GM19324 (cell line): ENCODE measurements at regions not wholly inside any gene's neighbourhood (a gene's known extent, or its start where the extent isn't known, plus 50 kb on each side); places are given as distances from the start of the nearest gene placed in this dataset.

Source experiments
- ATAC-seq: cut with Tn5 transposase; IDR thresholded peaks from one replicate; pipeline ENCODE4 v1.9.1; 2021; ENCODE audit warnings: mild to moderate bottlenecking, moderate library complexity; ENCODE audit not compliant: unreplicated experiment, low FRiP score

DNA sequence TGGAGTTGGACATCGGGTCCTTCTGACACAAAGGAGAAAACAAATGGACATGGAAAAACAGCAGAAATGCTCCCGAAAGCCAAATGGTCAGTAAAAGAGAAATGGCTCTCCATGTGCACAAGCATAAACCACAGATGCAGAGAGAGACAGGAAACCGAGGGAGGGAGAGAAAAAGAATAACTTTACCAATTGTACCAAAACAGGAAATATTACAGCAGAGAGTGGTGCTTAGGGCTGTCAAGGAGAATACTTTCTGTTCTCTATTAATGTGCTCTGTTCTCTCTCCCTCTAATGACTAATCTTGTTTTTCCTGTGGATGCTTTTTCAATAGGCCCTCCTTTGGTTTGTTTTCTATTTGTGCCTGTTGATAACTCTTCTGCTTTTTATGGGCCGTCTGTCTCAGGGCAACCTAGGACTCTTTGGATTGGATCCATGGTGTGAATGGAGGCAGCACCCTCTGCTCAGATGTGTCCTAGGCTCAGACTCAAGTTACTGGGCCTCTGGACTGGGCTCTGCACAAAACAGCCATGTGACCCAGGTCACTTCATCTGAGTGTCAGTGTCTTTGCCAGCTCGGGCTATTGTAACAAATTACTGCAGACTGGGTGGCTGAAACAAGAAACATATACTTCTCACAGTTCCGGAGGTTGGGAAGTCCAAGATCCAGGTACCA lies 663.0 kb downstream of the NPHP4 start:
- no peak for ATAC-seq

DNA sequence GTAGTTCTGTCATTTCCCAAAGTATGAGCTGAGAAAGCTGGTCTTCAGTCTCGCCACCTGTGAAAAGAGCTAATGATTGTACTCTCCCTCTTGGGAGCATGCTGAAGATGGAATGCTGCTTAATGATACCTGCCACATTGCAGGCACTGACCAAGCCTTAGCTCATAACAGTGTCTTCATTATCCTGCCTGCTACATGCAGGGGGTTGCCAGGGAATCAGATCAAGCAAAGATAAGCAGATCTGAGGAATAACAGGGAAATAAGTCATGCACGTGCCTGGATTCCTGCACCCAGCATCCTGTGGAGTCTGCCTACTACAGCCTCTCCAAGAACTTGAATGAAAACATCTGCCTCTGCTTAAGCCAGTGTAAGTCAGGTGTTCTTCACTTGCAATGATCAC lies 667.3 kb downstream of the NPHP4 start:
- no peak for ATAC-seq

GRCh38 chr1:5318143-5318816 lies 663.9 kb downstream of the AJAP1 start:
- ATAC-seq: no peak

DNA sequence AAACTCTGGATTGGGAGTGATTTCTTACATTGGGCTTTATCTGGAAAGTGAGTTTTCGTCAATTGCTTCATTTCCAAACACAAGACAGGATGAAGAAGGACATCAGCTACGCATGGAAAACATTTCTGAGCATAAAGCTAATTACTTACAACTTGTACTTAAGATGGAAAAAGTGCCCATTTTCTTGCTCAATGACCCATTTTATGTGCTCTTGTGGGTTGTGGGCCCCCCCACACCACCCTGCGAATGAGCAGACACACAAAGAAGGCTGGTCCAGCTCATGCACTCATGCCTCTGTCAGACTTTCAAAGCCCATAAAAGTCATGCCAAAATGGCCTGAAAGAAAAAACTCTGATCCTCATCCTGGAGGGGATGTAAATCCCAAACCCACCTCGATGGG lies 663.0 kb downstream of the AJAP1 start:
- no peak for ATAC-seq

- ATAC-seq: no peak
Observed at GRCh38 chr1:5312862-5313261, 658.5 kb downstream of the AJAP1 start.

GRCh38 chr1:5312293-5312674 lies 657.9 kb downstream of the AJAP1 start:
- no peak for ATAC-seq

GRCh38 chr1:5311634-5312292 lies 657.4 kb downstream of the AJAP1 start:
- no peak for ATAC-seq

- ATAC-seq: no peak
Observed at GRCh38 chr1:5311147-5311546, 656.7 kb downstream of the AJAP1 start.

- no peak for ATAC-seq
Observed at GRCh38 chr1:5308249-5308648, 653.8 kb downstream of the AJAP1 start.

- ATAC-seq: no peak
Observed at GRCh38 chr1:5304702-5305101, 650.3 kb downstream of the AJAP1 start.

GRCh38 chr1:5298376-5298775 lies 644.0 kb downstream of the AJAP1 start:
- ATAC-seq: no peak

DNA sequence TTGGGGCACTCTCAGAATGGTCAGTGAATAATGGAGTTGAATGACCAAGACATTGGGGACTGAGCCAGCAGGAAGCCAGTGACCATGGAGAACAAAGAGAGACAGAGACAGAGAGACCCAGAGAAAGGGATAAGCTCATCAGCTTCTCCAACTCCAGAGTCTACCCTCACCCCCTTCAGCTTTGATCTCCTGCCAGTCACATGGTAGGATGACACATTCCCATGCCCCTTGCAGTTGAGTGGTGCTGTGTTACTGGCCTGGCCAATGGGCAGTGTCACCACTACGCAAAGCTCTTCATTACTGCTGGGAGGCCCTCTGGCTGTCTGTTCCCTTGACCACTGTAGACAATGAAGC lies 643.5 kb downstream of the AJAP1 start:
- no peak for ATAC-seq

DNA sequence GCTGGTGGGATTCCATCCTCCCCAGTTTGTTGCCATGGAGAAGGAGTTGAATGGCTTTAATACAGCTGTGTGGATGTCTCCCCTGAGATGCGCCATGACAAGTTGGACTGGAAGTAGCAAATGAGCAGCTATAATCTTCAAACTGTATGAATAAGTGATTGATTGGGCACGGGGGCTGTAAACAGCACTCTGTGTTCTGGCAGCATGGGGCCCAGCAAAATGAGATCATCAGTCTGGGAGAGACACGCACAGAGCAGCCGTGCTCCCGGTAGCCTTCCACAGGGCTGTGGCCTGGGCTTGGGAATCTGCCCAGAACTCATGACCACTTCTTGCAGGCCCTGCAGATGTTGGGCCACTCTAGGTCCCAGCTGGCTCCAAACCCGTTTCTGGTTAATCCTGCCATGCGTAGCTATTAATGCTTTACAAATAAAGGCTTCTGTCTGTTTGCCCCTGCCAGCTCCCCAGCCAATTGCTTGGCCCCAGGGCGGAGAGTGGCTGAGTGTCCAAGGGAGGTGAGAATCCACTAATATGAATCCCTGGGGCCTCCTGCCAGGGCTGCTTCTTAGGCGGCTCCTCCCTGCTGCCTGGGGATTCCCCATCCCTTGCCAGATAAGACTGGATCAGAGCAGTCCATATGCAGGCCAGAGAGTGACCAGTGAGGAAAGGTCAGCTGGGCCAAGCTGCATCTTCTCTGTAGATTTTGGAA lies 642.9 kb downstream of the AJAP1 start:
- ATAC-seq: no peak

DNA sequence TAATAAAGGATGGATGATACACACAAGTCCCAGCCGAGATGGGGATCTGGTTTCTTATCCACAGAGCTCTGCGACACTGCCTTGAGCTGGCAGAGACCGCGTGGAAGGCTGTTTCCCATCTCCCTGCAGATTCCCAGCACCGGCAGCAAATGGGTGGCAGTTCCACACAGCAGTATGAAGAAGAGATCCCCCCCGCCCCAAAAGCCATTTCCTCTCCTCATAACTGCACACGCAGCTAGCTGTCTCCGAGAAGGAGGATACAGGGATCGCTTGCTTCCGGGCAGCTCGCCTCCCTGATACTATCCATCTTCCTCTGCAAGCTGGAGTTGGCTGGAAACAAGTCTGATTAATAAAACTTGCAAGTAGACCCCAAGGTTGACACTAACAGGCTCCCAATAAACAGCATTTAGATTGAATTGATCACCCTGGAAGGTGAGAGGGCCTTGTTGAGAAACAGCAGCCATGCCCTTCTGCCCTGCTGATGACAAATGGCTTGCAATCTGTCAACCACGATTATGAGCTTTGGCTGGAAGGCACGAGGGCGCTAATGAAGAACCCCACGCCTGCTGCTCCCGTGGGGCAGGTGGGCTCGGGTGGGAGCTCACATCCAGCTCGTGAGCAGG lies 642.3 kb downstream of the AJAP1 start:
- no peak for ATAC-seq

DNA sequence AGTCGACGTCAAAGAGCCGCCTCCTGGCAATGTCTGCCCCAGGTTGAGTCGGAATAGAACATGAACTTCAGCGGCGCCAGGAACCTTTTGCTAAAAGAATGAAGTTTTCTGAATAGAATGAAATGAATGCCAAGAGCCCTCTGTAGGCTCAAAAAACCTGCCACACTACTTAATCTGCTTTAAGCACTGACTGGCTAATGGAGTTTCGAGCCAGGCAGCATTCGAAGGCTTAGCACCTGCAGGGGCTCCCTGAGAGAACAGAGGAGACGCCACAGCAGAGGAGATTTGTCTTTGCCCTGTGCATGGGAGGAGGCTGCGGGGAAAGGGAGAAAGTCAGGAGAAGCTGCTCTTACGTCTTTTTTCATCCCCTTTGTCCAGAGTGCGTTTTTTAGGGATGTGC lies 641.7 kb downstream of the AJAP1 start:
- ATAC-seq: no peak

- ATAC-seq: no peak
Observed at GRCh38 chr1:5291889-5292288, 637.5 kb downstream of the AJAP1 start.

GRCh38 chr1:5287178-5288150 lies 633.1 kb downstream of the AJAP1 start:
- no peak for ATAC-seq

- ATAC-seq: no peak
Observed at GRCh38 chr1:5286244-5286643, 631.8 kb downstream of the AJAP1 start.

GRCh38 chr1:5274527-5274926 lies 620.1 kb downstream of the AJAP1 start:
- no peak for ATAC-seq
